DMS 273 (cell line): ENCODE measurements at regions not wholly inside any gene's neighbourhood (a gene's known extent, or its start where the extent isn't known, plus 50 kb on each side); places are given as distances from the start of the nearest gene placed in this dataset.
"Not testable (repeated sequence)": the region's sequence is repeated elsewhere in the genome, so short reads cannot be mapped to it uniquely, and the experiment has no call there.

Source experiments
- DNase-seq: peaks from one replicate; lab custom pipeline; 2025; ENCODE audit not compliant: unreplicated experiment; lab: John Stamatoyannopoulos, UW

- no peak for DNase-seq
These were observed 999.6 kb downstream of the BRD1 start for GRCh38 chr22:48827904-48828555.

GRCh38 chr22:48827268-48827846 is 1000.3 kb downstream of the BRD1 start:
- no peak for DNase-seq

- DNase-seq, result no peak
These were observed 1001.1 kb downstream of the BRD1 start for GRCh38 chr22:48826546-48826945.

- DNase-seq, result no peak
These were observed 1001.7 kb downstream of the BRD1 start for GRCh38 chr22:48825802-48826520.

GRCh38 chr22:48824712-48825651 is 1002.7 kb downstream of the BRD1 start:
- peak; percentile 74 for DNase-seq

GRCh38 chr22:48823941-48824340 is 1003.7 kb downstream of the BRD1 start:
- DNase-seq, result no peak

- DNase-seq, result no peak
These were observed 1005.1 kb downstream of the BRD1 start for GRCh38 chr22:48822278-48823233.

- no peak for DNase-seq
These were observed 1005.9 kb downstream of the BRD1 start for GRCh38 chr22:48821727-48822126.

- no peak for DNase-seq
These were observed 1006.4 kb downstream of the BRD1 start for GRCh38 chr22:48821346-48821690.

GRCh38 chr22:48820481-48821345 is 1007.0 kb downstream of the BRD1 start:
- no peak for DNase-seq

- no peak for DNase-seq
These were observed 1007.7 kb downstream of the BRD1 start for GRCh38 chr22:48819961-48820360.

- DNase-seq, result no peak
These were observed 1008.4 kb downstream of the BRD1 start for GRCh38 chr22:48819232-48819631.

GRCh38 chr22:48817491-48817890 is 1010.2 kb downstream of the BRD1 start:
- DNase-seq, result not testable (repeated sequence)

GRCh38 chr22:48811885-48812284 is 1015.8 kb downstream of the BRD1 start:
- DNase-seq, result no peak

- DNase-seq, result no peak
These were observed 1019.4 kb downstream of the BRD1 start for GRCh38 chr22:48808038-48808960.

- DNase-seq, result no peak
These were observed 1020.5 kb downstream of the BRD1 start for GRCh38 chr22:48807155-48807554.

- no peak for DNase-seq
These were observed 1021.4 kb downstream of the BRD1 start for GRCh38 chr22:48806227-48806781.

GRCh38 chr22:48805516-48805915 is 1022.2 kb downstream of the BRD1 start:
- no peak for DNase-seq
